Esophagus muscularis mucosa (tissue), 4 donors: ENCODE measurements at regions not wholly inside any gene's neighbourhood (a gene's known extent, or its start where the extent isn't known, plus 50 kb on each side); places are given as distances from the start of the nearest gene placed in this dataset.
"Not testable (repeated sequence)": the region's sequence is repeated elsewhere in the genome, so short reads cannot be mapped to it uniquely, and the experiment has no call there.

Source experiments
- DNase-seq: peaks from one replicate; pipeline ENCODE4 v3.0.0-alpha.2; 2017; ENCODE audit errors: extremely low spot score
- H3K27ac ChIP-seq, 4 donors: fragments of 200-600 bp; sonication (generic); replicated peaks in 1 of 4; 1 replicate in 3 of 4; 2 replicates in 1 of 4; pipeline ENCODE4 v1.5.1; 2016 to 2019; ENCODE audit warnings: mild to moderate bottlenecking in 1 of 4
- H3K27me3 ChIP-seq, 4 donors: fragments of 200-600 bp; sonication (generic); one replicate each; pipeline versions ENCODE4 v1.5.1 to v1.6.0; 2016 to 2019
- H3K36me3 ChIP-seq, 4 donors: fragments of 200-600 bp; sonication (generic); one replicate each; pipeline ENCODE4 v1.5.1; 2016 to 2019
- H3K4me1 ChIP-seq, 4 donors: fragments of 200-600 bp; sonication (generic); one replicate each; pipeline ENCODE4 v1.5.1; 2016 to 2019
- H3K4me3 ChIP-seq, 4 donors: fragments of 200-600 bp; sonication (generic); 1 replicate in 2 of 4; 2 replicates in 2 of 4; pipeline ENCODE4 v1.5.1; 2016 to 2019; ENCODE audit warnings: mild to moderate bottlenecking in 4 of 4, moderate library complexity in 1 of 4
- H3K9me3 ChIP-seq, 4 donors: fragments of 200-600 bp; sonication (generic); 1 replicate in 3 of 4; 2 replicates in 1 of 4; pipeline ENCODE4 v1.5.1; 2016 to 2019
- EP300 ChIP-seq: sonication (generic); formaldehyde crosslinking; IDR thresholded peaks from one replicate; pipeline ENCODE4 v1.6.1; 2017; ENCODE audit warnings: antibody characterized with exemption
- POLR2A ChIP-seq: fragments of 450-650 bp; IDR thresholded peaks from one replicate; pipeline ENCODE4 v1.6.1; 2017; ENCODE audit warnings: antibody characterized with exemption, moderate library complexity, mild to moderate bottlenecking, low read depth
- POLR2AphosphoS5 ChIP-seq, 2 donors: sonication (generic); formaldehyde crosslinking; IDR thresholded peaks; one replicate each; pipeline ENCODE4 v1.6.1; 2017; ENCODE audit warnings: antibody characterized with exemption in 2 of 2
- WGBS: methylation state at CpG from one replicate; pipeline ENCODE4 v1.1.5; 2018; 5-methylcytosine and 5-hydroxymethylcytosine counted together
- intact Hi-C: fragments of 100-400 bp; cut with DNase I; formaldehyde crosslinking; loops from one replicate; pipeline ENCODE4 v1.15.1; 2023
- TF ChIP-seq, protein P1 (sequence below), 3 experiments: fragments of 200-600 bp in 2 of 3; fragments of 450-650 bp in 1 of 3; sonication (generic) in 2 of 3; IDR thresholded peaks; one replicate each; pipeline ENCODE4 v1.5.1; 2017 to 2019; ENCODE audit warnings: antibody characterized with exemption in 3 of 3, mild to moderate bottlenecking in 2 of 3, moderate library complexity in 1 of 3

DNA sequence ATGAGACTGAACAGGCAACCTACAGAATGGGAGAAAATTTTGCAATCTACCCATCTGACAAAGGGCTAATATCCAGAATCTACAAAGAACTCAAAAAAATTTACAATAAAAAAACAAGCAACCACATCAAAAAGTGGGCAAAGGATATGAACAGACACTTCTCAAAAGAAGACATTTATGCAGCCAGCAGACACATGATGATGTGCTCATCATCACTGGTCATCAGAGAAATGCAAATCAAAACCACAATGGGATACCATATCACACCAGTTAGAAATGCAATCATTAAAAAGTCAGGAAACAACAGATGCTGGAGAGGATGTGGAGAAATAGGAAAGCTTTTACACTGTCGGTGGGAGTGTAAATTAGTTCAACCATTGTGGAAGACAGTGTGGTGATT lies 51.7 kb upstream of the PAXBP1 start:
- H3K36me3 ChIP-seq, DNase-seq, H3K27me3 ChIP-seq, intact Hi-C loops, H3K9me3 ChIP-seq, H3K4me1 ChIP-seq, H3K27ac ChIP-seq, H3K4me3 ChIP-seq: not testable (repeated sequence)
- 68% methylated on average over 1 of the region's 1 CpG for WGBS

DNA sequence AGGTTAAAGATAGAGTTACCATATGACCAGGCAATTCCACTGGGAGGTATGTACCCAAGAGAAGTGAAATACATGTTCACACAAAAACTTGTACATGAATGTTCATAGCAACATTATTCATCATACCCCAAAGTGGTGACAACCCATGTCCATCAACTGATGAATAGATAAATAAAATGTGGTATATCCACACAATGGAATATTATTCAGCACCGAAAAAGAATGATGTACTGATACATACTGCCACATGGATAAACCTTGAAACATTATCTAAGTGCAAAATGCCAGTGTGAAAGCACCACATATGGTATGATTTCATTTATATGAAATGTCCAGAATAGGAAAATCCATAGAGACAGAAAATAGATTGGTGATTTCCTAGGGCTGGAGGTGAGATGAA lies 53.4 kb upstream of the PAXBP1 start:
- intact Hi-C loops, result loop anchor here (5.0 kb wide), 1 partner anchor 43 kb away; no protein-coding TSS in a partner anchor
- WGBS, result 97% methylated on average over 1 of the region's 1 CpG
- no peak overlapping the region for H3K4me3 ChIP-seq
- DNase-seq, result no peak
- TF ChIP-seq POLR2AphosphoS5 (IDR thresholded peaks at IDR 0.05), result no peak
- TF ChIP-seq EP300, result no peak
- TF ChIP-seq, protein P1, sequence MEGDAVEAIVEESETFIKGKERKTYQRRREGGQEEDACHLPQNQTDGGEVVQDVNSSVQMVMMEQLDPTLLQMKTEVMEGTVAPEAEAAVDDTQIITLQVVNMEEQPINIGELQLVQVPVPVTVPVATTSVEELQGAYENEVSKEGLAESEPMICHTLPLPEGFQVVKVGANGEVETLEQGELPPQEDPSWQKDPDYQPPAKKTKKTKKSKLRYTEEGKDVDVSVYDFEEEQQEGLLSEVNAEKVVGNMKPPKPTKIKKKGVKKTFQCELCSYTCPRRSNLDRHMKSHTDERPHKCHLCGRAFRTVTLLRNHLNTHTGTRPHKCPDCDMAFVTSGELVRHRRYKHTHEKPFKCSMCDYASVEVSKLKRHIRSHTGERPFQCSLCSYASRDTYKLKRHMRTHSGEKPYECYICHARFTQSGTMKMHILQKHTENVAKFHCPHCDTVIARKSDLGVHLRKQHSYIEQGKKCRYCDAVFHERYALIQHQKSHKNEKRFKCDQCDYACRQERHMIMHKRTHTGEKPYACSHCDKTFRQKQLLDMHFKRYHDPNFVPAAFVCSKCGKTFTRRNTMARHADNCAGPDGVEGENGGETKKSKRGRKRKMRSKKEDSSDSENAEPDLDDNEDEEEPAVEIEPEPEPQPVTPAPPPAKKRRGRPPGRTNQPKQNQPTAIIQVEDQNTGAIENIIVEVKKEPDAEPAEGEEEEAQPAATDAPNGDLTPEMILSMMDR (IDR thresholded peaks at IDR 0.05), result no peak
- TF ChIP-seq POLR2A, result no peak
- no peaks in the 10 kb centered on the region for H3K27me3 ChIP-seq
- H3K36me3 ChIP-seq, result no peaks in the 10 kb centered on the region
- no peak overlapping the region for H3K27ac ChIP-seq
- no peaks in the 10 kb centered on the region for H3K4me1 ChIP-seq
- H3K9me3 ChIP-seq, result no peaks in the 10 kb centered on the region

DNA sequence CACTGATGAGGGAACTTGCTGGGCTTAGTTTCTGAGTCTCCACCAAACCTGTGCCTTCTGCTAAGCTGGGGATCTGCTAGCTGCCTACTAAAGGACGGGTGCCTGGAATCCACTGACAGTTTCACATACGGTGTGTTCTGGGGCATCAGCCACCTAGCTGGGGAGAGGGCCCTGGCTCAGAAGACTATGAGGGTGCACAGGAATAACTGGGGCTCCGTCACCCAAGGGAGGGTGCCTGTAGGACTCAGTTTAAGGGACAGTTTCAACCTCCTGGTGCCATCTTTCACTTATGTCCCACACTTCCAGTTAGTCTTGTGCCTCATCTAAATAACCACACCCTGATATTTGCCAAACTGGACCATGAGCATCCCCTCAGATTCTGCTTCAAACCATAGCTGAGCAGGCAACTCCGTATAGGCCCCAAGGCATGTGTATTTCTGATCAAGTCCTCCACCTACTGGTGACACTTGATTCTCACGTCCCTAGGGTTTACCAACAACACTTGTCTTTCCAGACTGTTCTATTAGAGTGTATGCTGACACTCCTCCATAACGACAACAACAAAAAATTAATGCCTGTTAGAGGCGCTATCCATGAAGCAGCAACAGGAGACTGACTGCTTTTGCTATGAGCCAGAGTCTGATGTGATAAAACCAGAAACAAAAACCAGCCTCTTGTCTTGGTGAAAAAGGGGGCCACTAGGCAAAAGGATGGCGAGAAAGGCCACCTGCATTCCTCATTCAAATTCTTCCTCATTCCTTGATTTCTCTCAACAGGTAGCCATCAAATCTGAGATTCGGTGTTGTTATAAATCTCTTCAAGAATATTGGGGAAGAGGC lies 55.0 kb upstream of the PAXBP1 start:
- no peak overlapping the region for H3K27ac ChIP-seq
- no peaks in the 10 kb centered on the region for H3K36me3 ChIP-seq
- H3K27me3 ChIP-seq, result no peaks in the 10 kb centered on the region
- TF ChIP-seq, protein P1 (IDR thresholded peaks at IDR 0.05), result peak; percentile 57 to 66 (median 63)
- TF ChIP-seq POLR2A, result no peak
- WGBS, result 62% methylated on average over 9 of the region's 9 CpGs
- H3K9me3 ChIP-seq, result no peaks in the 10 kb centered on the region
- no peaks in the 10 kb centered on the region for H3K4me1 ChIP-seq
- H3K4me3 ChIP-seq, result no peak overlapping the region
- intact Hi-C loops, result loop anchor here (5.0 kb wide), 1 partner anchor 44 kb away; no protein-coding TSS in a partner anchor
- peak; percentile 87 for DNase-seq

DNA sequence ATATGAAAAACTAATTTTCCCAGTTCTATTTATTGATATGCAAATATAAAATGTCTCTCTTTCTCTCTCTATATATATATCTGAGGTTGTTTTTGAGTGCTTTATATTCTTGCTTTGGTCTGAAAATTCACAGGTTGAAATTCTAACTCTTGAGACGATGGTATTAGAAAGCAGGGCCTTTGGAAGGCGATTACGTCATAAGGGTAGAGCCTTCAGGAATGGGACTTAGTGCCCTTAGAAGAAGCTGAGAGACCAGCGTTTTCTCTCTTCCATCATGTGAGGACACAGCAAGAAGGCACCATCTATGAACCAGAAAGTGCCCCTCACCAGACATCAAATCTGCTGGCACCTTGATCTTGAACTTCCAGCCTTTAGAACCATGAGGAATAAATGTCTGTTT lies 57.4 kb upstream of the PAXBP1 start:
- 79% methylated on average over 4 of the region's 4 CpGs for WGBS
- H3K27ac ChIP-seq, result no peak overlapping the region
- peaks cover 0 to 3% (median 0%) of the 10 kb centered on the region in 4 donors for H3K4me1 ChIP-seq
- intact Hi-C loops, result loop anchor here (5.0 kb wide), 1 partner anchor 47 kb away; no protein-coding TSS in a partner anchor
- no peaks in the 10 kb centered on the region for H3K36me3 ChIP-seq
- TF ChIP-seq EP300, result no peak
- no peak for TF ChIP-seq POLR2AphosphoS5 (IDR thresholded peaks at IDR 0.05)
- TF ChIP-seq POLR2A, result no peak
- TF ChIP-seq, protein P1 (IDR thresholded peaks at IDR 0.05), result no peak
- no peaks in the 10 kb centered on the region for H3K27me3 ChIP-seq
- H3K9me3 ChIP-seq, result no peaks in the 10 kb centered on the region
- DNase-seq, result peak; percentile 50
- H3K4me3 ChIP-seq, result no peak overlapping the region

DNA sequence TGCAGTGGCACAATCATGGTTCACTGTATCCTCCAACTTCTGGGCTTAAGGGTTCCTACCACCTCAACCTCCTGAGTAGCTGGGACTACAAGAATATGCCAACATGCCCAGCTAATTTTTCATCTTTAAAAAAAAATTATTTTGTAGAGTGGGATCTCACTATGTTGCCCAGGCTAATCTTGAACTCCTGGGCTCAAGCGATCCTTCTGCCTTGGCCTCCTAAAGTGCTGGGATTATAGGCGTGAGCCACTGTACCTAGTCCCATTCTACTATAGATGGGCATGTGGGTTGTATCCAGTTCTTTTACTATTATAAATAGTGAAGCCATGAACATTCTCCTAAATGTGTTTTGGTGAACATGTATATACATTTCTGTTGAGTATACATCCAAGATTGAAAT lies 57.9 kb upstream of the PAXBP1 start:
- WGBS, result 97% methylated on average over 2 of the region's 2 CpGs

DNA sequence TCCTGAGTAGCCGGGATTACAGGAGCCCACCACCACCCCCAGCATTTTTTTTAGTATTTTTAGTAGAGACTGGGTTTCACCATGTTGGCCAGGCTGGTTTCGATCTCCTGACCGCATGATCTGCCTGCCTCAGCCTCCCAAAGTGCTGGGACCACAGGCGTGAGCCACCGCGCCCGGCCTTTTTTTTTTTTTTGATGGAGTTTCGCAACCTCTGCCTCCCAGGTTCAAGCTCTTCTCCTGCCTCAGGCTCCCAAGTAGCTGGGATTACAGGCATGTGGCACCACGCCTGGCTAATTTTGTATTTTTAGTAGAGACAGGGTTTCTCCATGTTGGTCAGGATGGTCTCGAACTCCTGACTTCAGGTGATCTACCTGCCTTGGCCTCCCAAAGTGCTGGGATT lies 60.2 kb upstream of the PAXBP1 start:
- H3K36me3 ChIP-seq, H3K4me3 ChIP-seq, H3K27ac ChIP-seq, H3K27me3 ChIP-seq, DNase-seq, H3K4me1 ChIP-seq, H3K9me3 ChIP-seq: not testable (repeated sequence)
- 87% methylated on average over 10 of the region's 10 CpGs for WGBS
- intact Hi-C loops, result loop anchor here (2.0 to 10.0 kb wide), 2 partner anchors 365 to 613 kb away; no protein-coding TSS in a partner anchor

More for the DNA sequence above, 57.9 kb upstream of the PAXBP1 start:
- Histone ChIP-seq H3K4me1 (peaks cover 0 to 3% (median 0%) of the 10 kb centered on the region in 4 donors), H3K9me3 (no peaks in the 10 kb centered on the region), H3K27me3 (no peaks in the 10 kb centered on the region), H3K4me3 (no peak overlapping the region), H3K27ac (no peak overlapping the region), H3K36me3 (no peaks in the 10 kb centered on the region)
- TF ChIP-seq, protein P1 (IDR thresholded peaks at IDR 0.05), result no peak
- TF ChIP-seq EP300, result no peak
- no peak for TF ChIP-seq POLR2A
- no peak for TF ChIP-seq POLR2AphosphoS5 (IDR thresholded peaks at IDR 0.05)
- intact Hi-C loops, result loop anchor here (5.0 kb wide), 1 partner anchor 47 kb away; no protein-coding TSS in a partner anchor
- peak; percentile 17 for DNase-seq
